A549 (cell line): ENCODE measurements at regions not wholly inside any gene's neighbourhood (a gene's known extent, or its start where the extent isn't known, plus 50 kb on each side); places are given as distances from the start of the nearest gene placed in this dataset.

Source experiments
- CBX2 ChIP-seq: fragments of 200-600 bp; sonication (generic); IDR thresholded peaks from 2 replicates; pipeline ENCODE4 v1.6.1; 2016; ENCODE audit warnings: low read depth, mild to moderate bottlenecking, borderline replicate concordance
- CBX8 ChIP-seq: fragments of 200-600 bp; sonication (generic); IDR thresholded peaks from 2 replicates; pipeline ENCODE4 v1.6.1; 2016
- CTCF ChIP-seq: fragments of >200 bp; sonication (Bioruptor Twin); formaldehyde crosslinking; IDR thresholded peaks from 3 replicates; pipeline ENCODE4 v1.5.1; 2016
- EP300 ChIP-seq, 2 experiments: fragments of >200 bp; sonication (Bioruptor Twin); formaldehyde crosslinking; IDR thresholded peaks; 2 replicates in 1 of 2; 3 replicates in 1 of 2; pipeline ENCODE4 v1.6.1; 2016 to 2017
- ESRRA ChIP-seq: fragments of 150-350 bp; IDR thresholded peaks from 2 replicates; pipeline ENCODE4 v1.6.1; 2014; ENCODE audit warnings: mild to moderate bottlenecking, low read length, borderline replicate concordance
- KDM1A ChIP-seq: fragments of 200-600 bp; sonication (generic); IDR thresholded peaks from 2 replicates; pipeline ENCODE4 v1.6.1; 2016; ENCODE audit warnings: low read depth, mild to moderate bottlenecking
- NR3C1 ChIP-seq: fragments of >200 bp; sonication (Bioruptor Twin); formaldehyde crosslinking; IDR thresholded peaks from 3 replicates; pipeline ENCODE4 v1.6.1; 2017
- POLR2A ChIP-seq: IDR thresholded peaks from 2 replicates; pipeline ENCODE4 v1.6.1; 2012; ENCODE audit warnings: mild to moderate bottlenecking, low read length
- RAD21 ChIP-seq, 2 experiments: fragments of >200 bp in 1 of 2; sonication (Bioruptor Twin) in 1 of 2; formaldehyde crosslinking in 1 of 2; IDR thresholded peaks in 1 of 2; conservative IDR thresholded peaks in 1 of 2; 2 replicates in 1 of 2; 3 replicates in 1 of 2; pipeline ENCODE4 v1.6.1; 2012 to 2018; ENCODE audit warnings: inconsistent platforms in 1 of 2
- SMC3 ChIP-seq: fragments of >200 bp; sonication (Bioruptor Twin); formaldehyde crosslinking; IDR thresholded peaks from 3 replicates; pipeline ENCODE4 v1.6.1; 2018; ENCODE audit warnings: inconsistent platforms
- ZSCAN20 ChIP-seq: fragments of 250-450 bp; sonication (Bioruptor Pico); IDR thresholded peaks from 2 replicates; pipeline ENCODE4 v1.8.0; 2022; ENCODE audit warnings: mild to moderate bottlenecking, moderate library complexity
- TF ChIP-seq, protein P1 (sequence below): IDR thresholded peaks from 2 replicates; pipeline ENCODE4 v1.6.1; 2012; ENCODE audit warnings: low read depth, borderline replicate concordance
- TF ChIP-seq, protein P2 (sequence below): fragments of 200-600 bp; sonication (generic); IDR thresholded peaks from 2 replicates; pipeline ENCODE4 v1.6.1; 2016; ENCODE audit warnings: antibody characterized with exemption, mild to moderate bottlenecking, moderate library complexity
- TF ChIP-seq, protein P3 (sequence below): IDR thresholded peaks from 2 replicates; pipeline ENCODE4 v1.6.1; 2012

DNA sequence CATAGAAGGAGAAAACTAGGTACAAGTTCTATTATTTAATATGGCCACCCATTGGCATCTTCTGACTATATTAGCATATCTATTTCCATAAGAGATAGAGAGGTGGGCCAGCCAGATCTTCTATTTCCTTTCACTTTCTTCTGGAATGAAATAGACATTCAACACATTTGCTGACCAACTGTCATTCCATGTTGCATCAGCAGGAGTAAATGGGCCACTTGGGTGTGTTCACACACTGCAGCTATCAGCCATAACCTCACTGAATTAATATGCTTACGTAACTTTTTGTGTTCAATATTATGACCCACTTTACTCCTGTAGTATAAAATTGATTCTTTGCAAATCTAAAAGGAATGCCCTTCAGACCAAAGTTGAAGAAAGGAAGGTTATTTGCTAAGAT lies 106.2 kb upstream of the LGR5 start:
- TF ChIP-seq CTCF: no peak
- no peak for TF ChIP-seq NR3C1
- no peak for TF ChIP-seq ZSCAN20 (CRISPR knock-in tag)
- no peak for TF ChIP-seq POLR2A
- TF ChIP-seq, protein P1, sequence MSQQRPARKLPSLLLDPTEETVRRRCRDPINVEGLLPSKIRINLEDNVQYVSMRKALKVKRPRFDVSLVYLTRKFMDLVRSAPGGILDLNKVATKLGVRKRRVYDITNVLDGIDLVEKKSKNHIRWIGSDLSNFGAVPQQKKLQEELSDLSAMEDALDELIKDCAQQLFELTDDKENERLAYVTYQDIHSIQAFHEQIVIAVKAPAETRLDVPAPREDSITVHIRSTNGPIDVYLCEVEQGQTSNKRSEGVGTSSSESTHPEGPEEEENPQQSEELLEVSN: no peak
- no peak for TF ChIP-seq CBX8
- TF ChIP-seq, protein P2, sequence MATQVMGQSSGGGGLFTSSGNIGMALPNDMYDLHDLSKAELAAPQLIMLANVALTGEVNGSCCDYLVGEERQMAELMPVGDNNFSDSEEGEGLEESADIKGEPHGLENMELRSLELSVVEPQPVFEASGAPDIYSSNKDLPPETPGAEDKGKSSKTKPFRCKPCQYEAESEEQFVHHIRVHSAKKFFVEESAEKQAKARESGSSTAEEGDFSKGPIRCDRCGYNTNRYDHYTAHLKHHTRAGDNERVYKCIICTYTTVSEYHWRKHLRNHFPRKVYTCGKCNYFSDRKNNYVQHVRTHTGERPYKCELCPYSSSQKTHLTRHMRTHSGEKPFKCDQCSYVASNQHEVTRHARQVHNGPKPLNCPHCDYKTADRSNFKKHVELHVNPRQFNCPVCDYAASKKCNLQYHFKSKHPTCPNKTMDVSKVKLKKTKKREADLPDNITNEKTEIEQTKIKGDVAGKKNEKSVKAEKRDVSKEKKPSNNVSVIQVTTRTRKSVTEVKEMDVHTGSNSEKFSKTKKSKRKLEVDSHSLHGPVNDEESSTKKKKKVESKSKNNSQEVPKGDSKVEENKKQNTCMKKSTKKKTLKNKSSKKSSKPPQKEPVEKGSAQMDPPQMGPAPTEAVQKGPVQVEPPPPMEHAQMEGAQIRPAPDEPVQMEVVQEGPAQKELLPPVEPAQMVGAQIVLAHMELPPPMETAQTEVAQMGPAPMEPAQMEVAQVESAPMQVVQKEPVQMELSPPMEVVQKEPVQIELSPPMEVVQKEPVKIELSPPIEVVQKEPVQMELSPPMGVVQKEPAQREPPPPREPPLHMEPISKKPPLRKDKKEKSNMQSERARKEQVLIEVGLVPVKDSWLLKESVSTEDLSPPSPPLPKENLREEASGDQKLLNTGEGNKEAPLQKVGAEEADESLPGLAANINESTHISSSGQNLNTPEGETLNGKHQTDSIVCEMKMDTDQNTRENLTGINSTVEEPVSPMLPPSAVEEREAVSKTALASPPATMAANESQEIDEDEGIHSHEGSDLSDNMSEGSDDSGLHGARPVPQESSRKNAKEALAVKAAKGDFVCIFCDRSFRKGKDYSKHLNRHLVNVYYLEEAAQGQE: no peak
- TF ChIP-seq ESRRA: no peak
- TF ChIP-seq, protein P3, sequence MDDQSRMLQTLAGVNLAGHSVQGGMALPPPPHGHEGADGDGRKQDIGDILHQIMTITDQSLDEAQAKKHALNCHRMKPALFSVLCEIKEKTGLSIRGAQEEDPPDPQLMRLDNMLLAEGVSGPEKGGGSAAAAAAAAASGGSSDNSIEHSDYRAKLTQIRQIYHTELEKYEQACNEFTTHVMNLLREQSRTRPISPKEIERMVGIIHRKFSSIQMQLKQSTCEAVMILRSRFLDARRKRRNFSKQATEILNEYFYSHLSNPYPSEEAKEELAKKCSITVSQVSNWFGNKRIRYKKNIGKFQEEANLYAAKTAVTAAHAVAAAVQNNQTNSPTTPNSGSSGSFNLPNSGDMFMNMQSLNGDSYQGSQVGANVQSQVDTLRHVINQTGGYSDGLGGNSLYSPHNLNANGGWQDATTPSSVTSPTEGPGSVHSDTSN: no peak
- no peak for TF ChIP-seq RAD21 (conservative IDR thresholded peaks at IDR 0.05 in 1 of 2, IDR thresholded peaks at IDR 0.05 in 1 of 2)
- no peak for TF ChIP-seq EP300 (IDR thresholded peaks at IDR 0.05)
- TF ChIP-seq SMC3: no peak
- TF ChIP-seq KDM1A: no peak
- TF ChIP-seq CBX2: no peak
